ENCODE measurements at regions not wholly inside any gene's neighbourhood (a gene's known extent, or its start where the extent isn't known, plus 50 kb on each side); places are given as distances from the start of the nearest gene placed in this dataset.

- no peak for DNase-seq (ENCODE audit: low spot score)
- ChIA-PET CTCF (ENCODE audit: unreplicated experiment) (no interaction called here), POLR2A (no interaction called here)
- Histone ChIP-seq H3K4me3 (ENCODE audit: low read depth, low read length, poor library complexity, severe bottlenecking) (no peak overlapping the region), H3K9me2 (ENCODE audit: insufficient read depth, low read length) (no peaks in the 10 kb centered on the region), H3K36me3 (ENCODE audit: insufficient read depth, low read length) (no peaks in the 10 kb centered on the region), H3K4me2 (ENCODE audit: low read length) (no peak overlapping the region), H3K27ac (ENCODE audit: low read depth, low read length, poor library complexity, severe bottlenecking) (no peak overlapping the region), H3K79me2 (ENCODE audit: insufficient read depth, low read depth, low read length) (no peaks in the 10 kb centered on the region), H3K4me1 (ENCODE audit: insufficient read depth, low read length, poor library complexity, severe bottlenecking) (no peaks in the 10 kb centered on the region), H3K9me3 (ENCODE audit: low read length) (no peaks in the 10 kb centered on the region), H4K20me1 (ENCODE audit: insufficient read depth, low read length) (no peaks in the 10 kb centered on the region), H2AFZ (ENCODE audit: low read length) (no peak overlapping the region)
- no TSS peak for BruUV-seq (replicated peaks)
- intact Hi-C loops (cut with micrococcal nuclease; ENCODE audit: unreplicated experiment) = no loop called here
- TF ChIP-seq EZH2phosphoT487 (IDR thresholded peaks at IDR 0.05; ENCODE audit: borderline replicate concordance, low read depth, low read length) (no peak), CTCF (conservative IDR thresholded peaks at IDR 0.05; ENCODE audit: low read length) (no peak)
Measured at GRCh38 chr3:70829092-70829491, 516.7 kb upstream of the MDFIC2 start.

DNA sequence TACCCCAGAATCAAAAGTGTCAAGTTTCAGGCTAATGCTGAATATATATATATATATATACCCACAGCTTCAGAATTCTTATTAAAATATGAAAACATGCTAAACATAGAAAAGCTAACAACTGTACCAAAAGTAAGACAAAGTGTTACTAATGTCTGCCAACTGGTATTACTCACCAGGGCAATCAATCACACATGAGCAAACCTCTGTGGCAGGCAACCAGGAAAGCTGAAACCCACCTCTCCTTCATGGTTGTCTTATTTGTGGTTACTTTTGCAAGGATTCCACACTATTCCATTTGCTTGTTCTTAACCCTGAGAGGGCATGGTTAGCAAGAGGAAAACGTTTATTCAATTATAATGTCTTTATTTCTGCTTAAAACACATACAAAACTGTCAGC lies 512.3 kb upstream of the MDFIC2 start:
- Histone ChIP-seq H3K9me2 (ENCODE audit: insufficient read depth, low read length) (no peaks in the 10 kb centered on the region), H3K4me2 (ENCODE audit: low read length) (no peak overlapping the region), H2AFZ (ENCODE audit: low read length) (no peak overlapping the region), H3K27ac (ENCODE audit: low read depth, low read length, poor library complexity, severe bottlenecking) (no peak overlapping the region), H4K20me1 (ENCODE audit: insufficient read depth, low read length) (no peaks in the 10 kb centered on the region), H3K4me3 (ENCODE audit: low read depth, low read length, poor library complexity, severe bottlenecking) (no peak overlapping the region), H3K9me3 (ENCODE audit: low read length) (no peaks in the 10 kb centered on the region), H3K36me3 (ENCODE audit: insufficient read depth, low read length) (no peaks in the 10 kb centered on the region), H3K79me2 (ENCODE audit: insufficient read depth, low read depth, low read length) (no peaks in the 10 kb centered on the region), H3K4me1 (ENCODE audit: insufficient read depth, low read length, poor library complexity, severe bottlenecking) (no peaks in the 10 kb centered on the region)
- intact Hi-C loops (cut with micrococcal nuclease; ENCODE audit: unreplicated experiment) = no loop called here
- no TSS peak for BruUV-seq (replicated peaks)
- ChIA-PET POLR2A (interaction anchor here (0.6 kb wide), 1 partner anchor 42 kb away, joined by 7 read pairs; no protein-coding TSS in a partner anchor), CTCF (ENCODE audit: unreplicated experiment) (no interaction called here)
- no peak for TF ChIP-seq EZH2phosphoT487 (IDR thresholded peaks at IDR 0.05; ENCODE audit: borderline replicate concordance, low read depth, low read length)
- no peak for TF ChIP-seq CTCF (conservative IDR thresholded peaks at IDR 0.05; ENCODE audit: low read length)
- no peak for DNase-seq (ENCODE audit: low spot score)

GRCh38 chr3:70824078-70824477 lies 511.6 kb upstream of the MDFIC2 start:
- no peak overlapping the region for H3K4me3 ChIP-seq (ENCODE audit: low read depth, low read length, poor library complexity, severe bottlenecking)
- ChIA-PET CTCF (ENCODE audit: unreplicated experiment) (no interaction called here), POLR2A (interaction anchor here (0.6 kb wide), 1 partner anchor 43 kb away, joined by 7 read pairs; no protein-coding TSS in a partner anchor)
- H3K4me2 ChIP-seq (ENCODE audit: low read length) = no peak overlapping the region
- H2AFZ ChIP-seq (ENCODE audit: low read length) = no peak overlapping the region
- no peaks in the 10 kb centered on the region for H3K4me1 ChIP-seq (ENCODE audit: insufficient read depth, low read length, poor library complexity, severe bottlenecking)
- no peak for TF ChIP-seq CTCF (conservative IDR thresholded peaks at IDR 0.05; ENCODE audit: low read length)
- no peak for TF ChIP-seq EZH2phosphoT487 (IDR thresholded peaks at IDR 0.05; ENCODE audit: borderline replicate concordance, low read depth, low read length)
- no peaks in the 10 kb centered on the region for H3K36me3 ChIP-seq (ENCODE audit: insufficient read depth, low read length)
- H3K27ac ChIP-seq (ENCODE audit: low read depth, low read length, poor library complexity, severe bottlenecking) = no peak overlapping the region
- H3K9me3 ChIP-seq (ENCODE audit: low read length) = no peaks in the 10 kb centered on the region
- intact Hi-C loops (cut with micrococcal nuclease; ENCODE audit: unreplicated experiment) = no loop called here
- H3K79me2 ChIP-seq (ENCODE audit: insufficient read depth, low read depth, low read length) = no peaks in the 10 kb centered on the region
- BruUV-seq (replicated peaks) = no TSS peak
- H3K9me2 ChIP-seq (ENCODE audit: insufficient read depth, low read length) = no peaks in the 10 kb centered on the region
- no peak for DNase-seq (ENCODE audit: low spot score)
- no peaks in the 10 kb centered on the region for H4K20me1 ChIP-seq (ENCODE audit: insufficient read depth, low read length)

Data from OCI-LY7 (cell line).